ENCODE measurements at regions not wholly inside any gene's neighbourhood (a gene's known extent, or its start where the extent isn't known, plus 50 kb on each side); places are given as distances from the start of the nearest gene placed in this dataset.

GRCh38 chr19:27729332-27729731, 1483.6 kb downstream of the UQCRFS1 start:
- DNase-seq (ENCODE audit: extremely low spot score): no peak
- ChIA-PET CTCF (no interaction called here), POLR2A (no interaction called here)
- TF ChIP-seq PKNOX1 (IDR thresholded peaks at IDR 0.05) (no peak), SUZ12 (IDR thresholded peaks at IDR 0.05) (no peak), TARDBP (IDR thresholded peaks at IDR 0.05) (no peak), LEF1 (IDR thresholded peaks at IDR 0.05; ENCODE audit: borderline replicate concordance) (no peak), HDGF (IDR thresholded peaks at IDR 0.05; ENCODE audit: borderline replicate concordance) (no peak), ARNT (IDR thresholded peaks at IDR 0.05) (no peak), BHLHE40 (IDR thresholded peaks at IDR 0.05; ENCODE audit: borderline replicate concordance) (no peak), ELF4 (IDR thresholded peaks at IDR 0.05) (no peak)

- POLR2A ChIA-PET: no interaction called here
- DNase-seq (ENCODE audit: extremely low spot score): no peak
- CTCF ChIA-PET: no interaction called here
- no peak for TF ChIP-seq FOXM1 (IDR thresholded peaks at IDR 0.05; ENCODE audit: borderline replicate concordance)
- no peak for TF ChIP-seq ARNT (IDR thresholded peaks at IDR 0.05)
- no peak for TF ChIP-seq ZNF384 (IDR thresholded peaks at IDR 0.05)
- no peak for TF ChIP-seq NFRKB (IDR thresholded peaks at IDR 0.05)
- no peak for TF ChIP-seq LEF1 (IDR thresholded peaks at IDR 0.05; ENCODE audit: borderline replicate concordance)
- no peak for TF ChIP-seq L3MBTL2 (conservative IDR thresholded peaks at IDR 0.05)
- no peak for TF ChIP-seq HDGF (IDR thresholded peaks at IDR 0.05; ENCODE audit: borderline replicate concordance)
- TF ChIP-seq ELF4 (IDR thresholded peaks at IDR 0.05): no peak
- no peak for TF ChIP-seq FOXK2 (IDR thresholded peaks at IDR 0.05)
- no peak for TF ChIP-seq FOXA1 (IDR thresholded peaks at IDR 0.05)
- no peak for TF ChIP-seq SP1 (IDR thresholded peaks at IDR 0.05)
- TF ChIP-seq SUZ12 (IDR thresholded peaks at IDR 0.05): no peak
- no peak for TF ChIP-seq TARDBP (IDR thresholded peaks at IDR 0.05)
- no peak for TF ChIP-seq CTBP1 (IDR thresholded peaks at IDR 0.05; ENCODE audit: borderline replicate concordance)
- no peak for TF ChIP-seq BHLHE40 (IDR thresholded peaks at IDR 0.05; ENCODE audit: borderline replicate concordance)
Observed at GRCh38 chr19:27722625-27723024, 1490.3 kb downstream of the UQCRFS1 start.

DNA sequence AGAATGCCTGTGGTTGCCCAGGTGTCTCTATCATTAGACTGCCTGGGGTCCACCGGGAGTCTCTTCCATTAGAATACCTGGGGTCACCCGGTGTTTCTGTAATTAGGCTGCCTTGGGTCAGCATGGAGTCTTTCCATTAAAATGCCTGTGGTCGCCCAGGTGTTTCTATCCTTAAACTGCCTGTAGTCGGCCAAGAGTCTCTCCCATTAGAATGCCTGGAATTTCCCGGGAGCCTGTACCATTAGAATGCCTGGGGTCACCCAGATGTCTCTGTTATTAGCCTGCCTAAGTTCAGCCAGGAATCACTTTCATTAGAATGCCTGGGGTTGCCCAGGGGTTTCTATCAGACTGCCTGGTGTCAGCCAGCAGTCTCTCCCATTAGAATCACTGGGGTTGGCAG, 1492.8 kb downstream of the UQCRFS1 start:
- DNase-seq (ENCODE audit: extremely low spot score): no peak
- CTCF ChIA-PET: no interaction called here
- POLR2A ChIA-PET: no interaction called here
- no peak for TF ChIP-seq TARDBP (IDR thresholded peaks at IDR 0.05)
- TF ChIP-seq BHLHE40 (IDR thresholded peaks at IDR 0.05; ENCODE audit: borderline replicate concordance): no peak
- no peak for TF ChIP-seq NFRKB (IDR thresholded peaks at IDR 0.05)
- TF ChIP-seq HDGF (IDR thresholded peaks at IDR 0.05; ENCODE audit: borderline replicate concordance): no peak
- TF ChIP-seq FOXK2 (IDR thresholded peaks at IDR 0.05): no peak
- no peak for TF ChIP-seq SUZ12 (IDR thresholded peaks at IDR 0.05)
- TF ChIP-seq SP1 (IDR thresholded peaks at IDR 0.05): no peak
- TF ChIP-seq ELF4 (IDR thresholded peaks at IDR 0.05): no peak
- no peak for TF ChIP-seq CTBP1 (IDR thresholded peaks at IDR 0.05; ENCODE audit: borderline replicate concordance)
- TF ChIP-seq ZNF384 (IDR thresholded peaks at IDR 0.05): no peak
- no peak for TF ChIP-seq L3MBTL2 (conservative IDR thresholded peaks at IDR 0.05)
- TF ChIP-seq PKNOX1 (IDR thresholded peaks at IDR 0.05): no peak
- no peak for TF ChIP-seq FOXM1 (IDR thresholded peaks at IDR 0.05; ENCODE audit: borderline replicate concordance)
- no peak for TF ChIP-seq LEF1 (IDR thresholded peaks at IDR 0.05; ENCODE audit: borderline replicate concordance)
- no peak for TF ChIP-seq ARNT (IDR thresholded peaks at IDR 0.05)
- no peak for TF ChIP-seq FOXA1 (IDR thresholded peaks at IDR 0.05)

DNA sequence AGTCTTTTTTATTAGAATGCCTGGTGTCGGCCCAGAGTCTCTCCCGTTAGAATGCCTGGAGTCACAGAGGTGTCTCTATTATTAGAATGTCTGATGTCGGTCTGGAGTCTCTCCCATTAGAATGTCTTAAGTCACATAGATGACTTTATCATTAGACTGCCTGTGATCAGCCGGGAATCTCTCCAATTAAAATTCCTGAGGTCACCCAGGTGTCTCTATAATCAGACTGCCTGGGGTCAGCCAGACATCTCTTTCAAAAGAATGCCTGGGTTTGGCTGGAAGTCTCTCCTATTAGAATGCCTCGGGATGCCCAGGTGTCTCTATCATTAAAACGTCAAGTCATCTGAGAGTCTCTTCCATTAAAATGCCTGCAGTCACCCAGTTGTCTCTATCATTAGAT, 1493.9 kb downstream of the UQCRFS1 start:
- CTCF ChIA-PET: no interaction called here
- TF ChIP-seq SUZ12 (IDR thresholded peaks at IDR 0.05): no peak
- TF ChIP-seq ELF4 (IDR thresholded peaks at IDR 0.05): no peak
- TF ChIP-seq ZNF384 (IDR thresholded peaks at IDR 0.05): no peak
- TF ChIP-seq TARDBP (IDR thresholded peaks at IDR 0.05): no peak
- no peak for TF ChIP-seq FOXA1 (IDR thresholded peaks at IDR 0.05)
- TF ChIP-seq ARNT (IDR thresholded peaks at IDR 0.05): no peak
- no peak for TF ChIP-seq NFRKB (IDR thresholded peaks at IDR 0.05)
- no peak for TF ChIP-seq PKNOX1 (IDR thresholded peaks at IDR 0.05)
- no peak for TF ChIP-seq FOXM1 (IDR thresholded peaks at IDR 0.05; ENCODE audit: borderline replicate concordance)
- TF ChIP-seq HDGF (IDR thresholded peaks at IDR 0.05; ENCODE audit: borderline replicate concordance): no peak
- TF ChIP-seq CTBP1 (IDR thresholded peaks at IDR 0.05; ENCODE audit: borderline replicate concordance): no peak
- TF ChIP-seq FOXK2 (IDR thresholded peaks at IDR 0.05): no peak
- POLR2A ChIA-PET: no interaction called here
- DNase-seq (ENCODE audit: extremely low spot score): no peak

DNA sequence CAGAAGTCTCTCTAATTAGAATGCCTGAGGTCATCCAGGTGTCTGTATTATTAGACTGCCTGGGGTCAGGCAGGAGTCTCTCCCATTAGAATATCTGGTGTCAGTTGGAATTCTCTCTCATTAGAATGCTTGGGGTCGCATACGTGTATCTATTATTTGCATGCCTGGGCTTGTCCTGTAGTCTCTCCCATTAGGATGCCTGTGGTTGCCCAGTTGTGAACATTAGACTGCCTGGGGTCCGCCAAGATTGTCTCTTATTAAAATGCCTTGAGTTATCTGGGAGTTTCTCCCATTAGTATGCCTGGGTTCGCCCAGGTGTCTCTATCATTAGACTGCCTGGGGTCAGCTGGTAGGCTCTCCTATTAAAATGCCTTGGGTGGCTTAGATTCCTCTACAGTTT, 1494.7 kb downstream of the UQCRFS1 start:
- ChIA-PET POLR2A (no interaction called here), CTCF (no interaction called here)
- TF ChIP-seq NFRKB (IDR thresholded peaks at IDR 0.05): no peak
- TF ChIP-seq FOXM1 (IDR thresholded peaks at IDR 0.05; ENCODE audit: borderline replicate concordance): no peak
- TF ChIP-seq FOXA1 (IDR thresholded peaks at IDR 0.05): no peak
- no peak for TF ChIP-seq TARDBP (IDR thresholded peaks at IDR 0.05)
- no peak for TF ChIP-seq L3MBTL2 (conservative IDR thresholded peaks at IDR 0.05)
- no peak for TF ChIP-seq BHLHE40 (IDR thresholded peaks at IDR 0.05; ENCODE audit: borderline replicate concordance)
- no peak for TF ChIP-seq ZNF384 (IDR thresholded peaks at IDR 0.05)
- no peak for TF ChIP-seq PKNOX1 (IDR thresholded peaks at IDR 0.05)
- no peak for TF ChIP-seq SUZ12 (IDR thresholded peaks at IDR 0.05)
- no peak for TF ChIP-seq ARNT (IDR thresholded peaks at IDR 0.05)
- TF ChIP-seq HDGF (IDR thresholded peaks at IDR 0.05; ENCODE audit: borderline replicate concordance): no peak
- TF ChIP-seq FOXK2 (IDR thresholded peaks at IDR 0.05): no peak
- TF ChIP-seq LEF1 (IDR thresholded peaks at IDR 0.05; ENCODE audit: borderline replicate concordance): no peak
- no peak for TF ChIP-seq SP1 (IDR thresholded peaks at IDR 0.05)
- no peak for TF ChIP-seq ELF4 (IDR thresholded peaks at IDR 0.05)
- no peak for TF ChIP-seq CTBP1 (IDR thresholded peaks at IDR 0.05; ENCODE audit: borderline replicate concordance)
- DNase-seq (ENCODE audit: extremely low spot score): no peak
